CD4-positive, alpha-beta T cell treated with Interferon alpha-2 for 1 hour (primary cell): ENCODE measurements at regions not wholly inside any gene's neighbourhood (a gene's known extent, or its start where the extent isn't known, plus 50 kb on each side); places are given as distances from the start of the nearest gene placed in this dataset.
A peak's percentile ranks its signal among the peaks of the same experiment; 100 is the strongest.
"Not testable (repeated sequence)": the region's sequence is repeated elsewhere in the genome, so short reads cannot be mapped to it uniquely, and the experiment has no call there.

ENCODE experiments used
- DNase-seq, 2 donors: peaks; one replicate each; pipeline ENCODE4 v3.0.0-alpha.2; 2020 to 2022

DNA sequence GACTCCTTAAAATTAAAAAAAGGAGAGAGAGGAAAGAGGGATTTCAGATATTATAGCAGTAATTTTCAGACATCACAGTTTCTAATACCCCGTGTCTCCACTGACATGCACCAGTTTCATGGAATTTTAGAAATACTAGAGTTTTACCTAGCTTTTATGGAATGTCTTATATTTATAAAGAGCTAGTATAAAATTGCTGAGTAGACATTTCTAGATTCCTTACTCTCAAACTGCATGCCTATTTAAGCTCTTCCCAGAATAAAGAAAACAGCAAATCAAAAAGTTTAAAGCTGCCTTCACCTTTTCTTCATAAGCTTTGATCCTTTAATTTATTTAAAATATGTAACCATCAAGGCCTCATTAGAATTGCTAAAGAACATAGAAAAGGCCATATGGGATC is 247.4 kb upstream of the IL12A start:
- no peak for DNase-seq

DNA sequence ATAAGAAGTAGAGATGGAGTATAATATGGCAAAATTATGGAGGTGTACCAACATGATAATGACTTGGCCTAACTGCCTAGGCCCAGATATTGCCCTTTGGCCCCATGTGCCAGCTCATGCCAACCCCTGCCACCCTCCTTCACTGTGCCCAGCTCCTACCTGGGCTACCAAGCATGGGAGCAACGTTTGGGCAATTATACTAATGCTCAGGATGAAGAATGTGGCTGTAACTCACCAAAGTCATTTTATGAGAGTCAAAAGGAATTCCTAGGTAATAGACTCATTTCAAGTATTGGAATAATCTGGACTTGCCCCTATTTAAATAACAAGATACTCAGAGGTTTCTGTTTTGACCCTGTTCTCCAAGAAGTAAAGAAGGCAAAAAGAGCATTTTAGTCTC is 240.2 kb upstream of the IL12A start:
- DNase-seq: no peak

DNA sequence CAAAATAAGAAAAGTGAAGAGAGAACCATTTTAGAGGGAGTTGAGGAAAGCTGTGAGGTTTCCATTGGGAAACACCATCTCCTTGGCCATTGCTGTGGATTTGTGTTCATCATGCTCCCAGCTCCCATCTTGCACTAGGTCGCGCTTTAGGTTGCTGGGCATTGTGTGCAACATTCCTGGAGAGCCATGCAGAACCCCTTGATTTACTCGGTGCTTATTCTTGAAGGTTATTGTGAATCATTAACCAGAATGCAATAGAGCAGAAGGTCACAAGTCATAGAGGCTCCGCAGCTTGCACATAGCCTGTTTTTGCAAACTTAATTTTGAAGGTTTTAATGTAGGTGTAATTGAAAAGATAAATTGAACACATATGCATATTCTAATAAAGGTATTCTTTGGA is 239.2 kb upstream of the IL12A start:
- no peak for DNase-seq

DNA sequence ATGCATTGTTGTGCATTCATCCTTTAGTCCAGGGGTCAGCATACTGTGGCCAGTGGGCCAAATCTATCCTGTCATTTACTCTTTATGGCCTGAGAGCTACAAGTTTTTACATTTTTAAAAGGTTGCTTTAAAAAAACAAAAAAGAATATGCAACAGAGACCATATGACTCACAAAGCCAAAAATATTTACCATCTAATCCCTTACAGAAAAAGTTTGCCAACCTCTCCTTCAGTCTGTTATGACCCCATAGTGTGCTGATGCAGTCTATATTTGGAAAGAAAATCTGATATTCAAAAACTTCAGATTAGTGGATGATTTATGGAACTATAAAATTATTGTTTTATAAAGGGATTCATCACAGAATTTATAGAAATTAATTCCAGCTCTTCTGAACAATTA is 237.5 kb upstream of the IL12A start:
- DNase-seq: no peak

DNA sequence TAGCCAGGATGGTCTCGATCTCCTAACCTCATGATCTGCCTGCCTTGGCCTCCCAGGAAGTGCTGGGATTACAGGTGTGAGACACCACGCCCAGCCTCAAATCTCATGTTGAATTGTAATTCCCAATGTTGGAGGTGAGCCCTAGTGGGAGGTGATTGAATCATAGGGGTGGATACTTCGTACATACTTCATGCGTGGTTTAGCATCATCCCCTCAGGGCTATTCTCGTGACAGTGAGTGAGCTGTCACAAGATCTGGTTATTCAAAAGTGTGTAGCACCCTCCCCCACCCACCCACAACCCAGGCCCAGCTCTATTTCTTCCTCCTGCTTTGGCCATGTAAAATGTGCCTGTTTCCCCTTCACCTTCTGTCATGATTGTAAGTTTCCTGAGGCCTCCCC is 236.9 kb upstream of the IL12A start:
- DNase-seq: no peak

DNA sequence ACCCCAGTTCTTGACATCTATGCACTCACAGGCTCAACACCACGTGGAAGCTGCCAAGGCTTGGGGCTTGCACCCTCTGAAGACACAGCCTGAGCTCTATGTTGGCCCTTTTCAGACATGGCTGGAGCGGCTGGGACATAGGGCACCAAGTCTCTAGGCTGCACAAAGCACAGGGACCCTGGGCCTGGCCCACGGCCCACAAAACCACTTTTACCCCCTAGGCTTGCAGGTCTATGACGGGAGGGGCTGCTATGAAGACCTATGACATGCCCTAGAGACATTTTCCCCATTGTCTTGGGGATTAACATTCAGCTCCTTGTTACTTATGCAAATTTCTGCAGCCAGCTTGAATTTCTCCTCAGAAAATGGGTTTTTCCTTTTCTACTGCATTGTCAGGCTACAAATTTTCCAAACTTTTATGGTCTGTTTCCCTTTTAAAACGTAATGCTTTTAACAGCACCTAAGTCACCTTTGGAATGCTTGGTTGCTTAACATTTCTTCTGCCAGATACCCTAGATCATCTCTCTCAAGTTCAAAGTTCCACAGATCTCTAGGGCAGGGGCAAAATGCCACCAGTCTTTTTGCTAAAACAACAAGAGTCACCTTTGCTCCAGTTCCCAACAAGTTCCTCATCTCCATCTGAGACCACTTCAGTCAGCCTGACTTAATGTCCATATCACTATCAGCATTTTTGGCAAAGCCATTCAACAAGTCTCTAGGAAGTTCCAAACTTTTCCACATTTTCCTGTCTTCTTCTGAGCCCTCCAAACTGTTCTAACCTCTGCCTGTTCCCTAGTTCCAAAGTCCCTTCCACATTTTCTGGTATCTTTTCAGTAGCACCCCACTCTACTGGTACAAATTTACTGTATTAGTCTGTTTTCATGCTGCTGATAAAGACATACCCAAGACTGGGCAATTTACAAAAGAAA is 232.1 kb upstream of the IL12A start:
- DNase-seq: not testable (repeated sequence)

DNA sequence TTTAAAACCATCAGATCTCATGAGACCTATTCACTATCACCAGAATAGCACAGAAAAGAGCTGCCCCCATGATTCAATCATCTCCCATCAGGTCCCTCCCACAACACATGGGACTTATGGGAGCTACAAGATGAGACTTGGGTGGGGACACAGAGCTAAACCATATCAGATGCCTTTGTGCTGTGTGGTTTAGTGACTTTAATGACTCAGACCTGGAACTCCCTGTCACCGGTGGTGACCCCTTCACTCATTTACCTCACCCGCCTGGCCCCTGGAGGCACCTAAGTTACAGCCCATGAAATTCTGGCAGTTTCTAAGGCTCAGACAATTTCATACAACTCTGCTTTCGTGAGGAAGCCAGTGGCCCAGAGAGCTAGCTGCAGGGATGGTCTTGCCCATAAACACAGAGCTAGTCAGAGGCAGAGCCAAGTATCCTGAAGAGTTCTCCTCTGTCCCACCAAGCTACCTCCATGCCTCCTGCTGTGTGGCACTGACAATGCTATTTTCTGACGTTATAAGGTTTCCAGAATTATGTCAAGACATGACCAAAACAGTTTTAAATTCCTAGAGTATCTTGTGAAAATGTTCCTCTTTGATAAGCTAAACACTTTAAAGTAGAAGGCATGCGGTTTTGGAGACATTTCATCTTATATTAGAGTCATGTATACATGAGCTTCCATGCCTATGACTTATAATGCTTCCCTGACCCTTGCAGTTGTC is 231.1 kb upstream of the IL12A start:
- no peak for DNase-seq

DNA sequence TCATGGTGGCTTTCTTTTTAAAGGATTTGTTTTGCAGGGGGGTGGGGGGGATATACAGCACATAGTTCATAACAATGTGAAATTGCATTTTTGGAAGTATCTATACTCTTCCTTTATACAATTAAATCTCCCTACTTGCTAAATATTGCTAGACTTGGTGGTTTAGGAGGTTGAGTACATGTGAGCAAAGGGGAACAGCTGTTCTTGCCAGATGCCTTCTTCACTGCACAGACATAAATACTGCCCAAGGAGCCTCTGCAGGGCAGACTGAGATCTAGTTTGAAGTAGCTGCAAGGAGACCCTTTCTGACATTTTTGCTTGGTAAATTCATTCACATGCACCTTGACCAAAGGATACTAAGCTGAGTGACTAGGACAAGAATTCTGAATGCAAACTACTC is 228.6 kb upstream of the IL12A start:
- DNase-seq: no peak

DNA sequence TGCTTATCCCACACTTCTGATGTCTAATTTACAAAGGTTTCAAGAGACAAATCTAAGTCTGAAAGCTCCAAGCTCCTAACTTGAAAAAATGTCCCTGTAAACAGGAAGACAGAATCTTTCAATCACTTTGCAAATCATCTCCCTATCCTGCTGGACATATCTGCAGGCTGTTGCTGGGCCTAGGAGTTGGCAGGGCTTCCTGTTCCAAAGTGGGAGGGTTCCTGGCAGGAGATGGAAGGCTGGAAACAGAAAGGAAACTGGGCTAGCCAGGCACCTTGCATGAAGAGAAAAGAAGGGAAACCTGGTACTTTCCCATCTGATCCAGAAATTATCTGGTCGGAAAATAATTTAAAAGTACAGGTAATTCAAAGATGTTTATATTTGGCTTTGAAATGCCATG is 227.3 kb upstream of the IL12A start:
- DNase-seq: no peak

DNA sequence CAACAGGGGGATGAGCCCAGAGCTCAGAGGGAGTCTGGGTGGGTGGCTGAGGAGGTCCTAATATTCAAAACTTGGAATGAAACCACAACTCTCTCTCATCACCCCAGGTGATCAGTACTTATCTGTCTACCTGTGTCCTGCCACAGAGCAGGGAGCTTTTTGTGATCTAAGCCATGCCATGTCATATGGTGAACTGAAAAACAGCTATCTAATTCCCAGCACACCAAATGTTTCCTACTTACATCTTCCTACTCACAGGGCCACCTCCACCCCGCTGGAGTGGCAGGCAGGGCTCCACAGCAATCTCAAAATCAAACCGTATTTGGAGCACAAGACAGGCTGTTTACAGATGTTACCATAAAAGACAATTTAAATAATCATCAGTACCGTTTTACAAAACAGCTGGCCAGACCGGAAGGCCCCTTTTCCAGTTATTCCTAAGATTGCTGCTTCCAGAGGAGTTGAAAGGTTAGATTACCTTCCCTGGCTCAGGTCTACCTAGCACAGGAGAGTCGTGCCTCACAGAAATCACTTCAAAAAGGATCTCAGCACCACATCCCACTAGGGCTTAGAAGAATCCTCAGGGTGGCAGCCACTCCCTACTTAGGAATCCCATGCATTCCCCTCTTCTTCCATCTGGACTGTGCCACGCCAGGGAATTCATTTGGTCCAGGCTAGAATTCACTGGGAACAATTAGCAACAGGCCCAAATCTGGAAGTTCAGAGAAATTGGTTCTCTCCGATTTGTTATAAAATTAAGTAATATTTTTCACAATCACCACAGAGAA is 226.6 kb upstream of the IL12A start:
- DNase-seq: no peak

DNA sequence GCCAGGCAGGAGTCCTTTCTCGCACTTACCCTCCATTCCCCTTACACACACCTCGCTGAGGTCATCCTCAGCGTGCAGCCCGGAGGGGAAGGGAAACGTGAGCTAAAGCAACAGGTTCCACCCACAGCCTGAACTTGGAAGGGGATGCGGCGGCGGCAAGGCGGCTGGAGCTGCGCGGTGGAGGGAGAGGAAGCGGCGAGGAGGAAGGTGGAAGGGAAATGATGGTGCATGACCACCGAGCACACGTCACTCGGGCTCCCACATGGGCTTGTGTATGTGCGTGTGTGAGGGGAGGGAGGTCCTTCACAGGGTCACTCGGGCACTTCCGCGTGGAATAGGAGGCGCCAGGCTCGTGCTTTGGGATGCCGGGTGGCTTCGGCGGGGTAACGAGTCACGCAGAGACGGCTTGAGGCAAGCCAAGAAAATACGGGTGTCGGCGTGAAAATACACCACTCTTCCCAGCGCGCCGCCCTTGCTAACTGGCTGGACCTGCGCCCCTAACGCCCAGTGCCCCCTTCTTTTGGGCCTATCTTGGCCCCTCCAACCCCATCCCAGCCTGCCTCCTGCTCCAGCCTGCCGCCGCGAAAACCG is 225.5 kb upstream of the IL12A start:
- DNase-seq: peak; percentile 21 to 47

DNA sequence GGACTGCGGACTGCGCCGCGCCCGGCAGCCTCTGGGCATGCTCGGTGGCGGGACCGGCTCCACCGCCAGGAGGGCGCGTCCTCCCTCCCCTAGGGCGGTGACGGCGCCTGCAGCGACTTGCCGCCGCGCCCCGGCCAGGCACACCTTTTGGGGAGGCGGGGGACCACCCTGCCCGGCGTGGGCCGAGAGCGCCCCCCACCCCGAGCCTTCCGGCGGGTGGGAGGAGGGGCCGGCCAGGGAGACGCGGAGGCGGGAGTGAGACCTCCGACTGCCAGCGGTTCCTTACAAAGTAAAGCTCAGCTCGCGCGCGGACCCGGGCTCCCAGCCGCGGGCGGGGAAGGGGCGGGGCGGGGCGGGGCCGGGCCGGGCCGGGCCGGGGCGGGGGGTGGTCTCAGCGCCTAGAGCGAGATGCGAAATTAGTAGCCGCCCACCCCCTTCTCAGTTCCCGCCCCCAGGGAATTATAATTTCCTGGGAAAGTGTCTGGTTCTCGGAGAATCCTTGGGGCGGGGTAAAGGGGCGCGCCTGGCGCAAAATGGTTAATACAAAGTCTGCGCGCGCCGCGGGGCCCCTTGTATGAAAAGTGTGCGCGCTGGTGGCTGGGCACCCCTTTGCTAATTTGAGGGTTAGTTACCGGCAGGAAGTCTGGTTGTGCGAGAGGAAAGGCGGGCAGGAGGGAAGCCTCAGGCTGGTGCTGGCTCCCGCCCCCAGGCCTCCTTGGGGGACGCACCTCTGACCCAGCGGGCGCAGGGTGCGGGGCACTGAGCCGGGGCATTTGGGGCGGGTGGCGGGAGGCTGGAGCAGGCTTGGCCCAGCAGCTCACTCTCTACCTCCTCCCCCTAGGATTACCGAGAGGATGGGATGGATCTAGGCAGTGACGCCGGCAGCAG is 224.8 kb upstream of the IL12A start:
- peak; percentile 2 to 6 for DNase-seq

DNA sequence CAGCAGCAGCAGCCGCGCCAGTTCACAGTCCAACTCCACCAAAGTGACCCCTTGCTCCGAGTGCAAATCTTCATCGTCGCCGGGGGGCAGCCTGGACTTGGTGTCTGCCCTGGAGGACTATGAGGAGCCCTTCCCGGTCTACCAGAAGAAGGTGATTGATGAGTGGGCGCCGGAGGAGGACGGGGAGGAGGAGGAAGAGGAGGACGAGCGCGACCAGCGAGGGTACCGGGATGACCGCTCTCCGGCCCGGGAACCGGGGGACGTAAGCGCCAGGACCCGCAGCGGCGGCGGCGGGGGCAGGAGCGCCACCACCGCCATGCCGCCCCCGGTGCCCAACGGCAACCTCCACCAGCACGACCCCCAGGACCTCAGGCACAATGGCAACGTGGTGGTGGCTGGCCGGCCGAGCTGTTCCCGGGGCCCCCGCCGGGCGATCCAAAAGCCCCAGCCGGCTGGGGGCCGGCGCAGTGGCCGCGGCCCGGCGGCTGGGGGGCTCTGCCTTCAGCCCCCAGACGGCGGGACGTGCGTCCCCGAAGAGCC is 224.1 kb upstream of the IL12A start:
- no peak for DNase-seq

DNA sequence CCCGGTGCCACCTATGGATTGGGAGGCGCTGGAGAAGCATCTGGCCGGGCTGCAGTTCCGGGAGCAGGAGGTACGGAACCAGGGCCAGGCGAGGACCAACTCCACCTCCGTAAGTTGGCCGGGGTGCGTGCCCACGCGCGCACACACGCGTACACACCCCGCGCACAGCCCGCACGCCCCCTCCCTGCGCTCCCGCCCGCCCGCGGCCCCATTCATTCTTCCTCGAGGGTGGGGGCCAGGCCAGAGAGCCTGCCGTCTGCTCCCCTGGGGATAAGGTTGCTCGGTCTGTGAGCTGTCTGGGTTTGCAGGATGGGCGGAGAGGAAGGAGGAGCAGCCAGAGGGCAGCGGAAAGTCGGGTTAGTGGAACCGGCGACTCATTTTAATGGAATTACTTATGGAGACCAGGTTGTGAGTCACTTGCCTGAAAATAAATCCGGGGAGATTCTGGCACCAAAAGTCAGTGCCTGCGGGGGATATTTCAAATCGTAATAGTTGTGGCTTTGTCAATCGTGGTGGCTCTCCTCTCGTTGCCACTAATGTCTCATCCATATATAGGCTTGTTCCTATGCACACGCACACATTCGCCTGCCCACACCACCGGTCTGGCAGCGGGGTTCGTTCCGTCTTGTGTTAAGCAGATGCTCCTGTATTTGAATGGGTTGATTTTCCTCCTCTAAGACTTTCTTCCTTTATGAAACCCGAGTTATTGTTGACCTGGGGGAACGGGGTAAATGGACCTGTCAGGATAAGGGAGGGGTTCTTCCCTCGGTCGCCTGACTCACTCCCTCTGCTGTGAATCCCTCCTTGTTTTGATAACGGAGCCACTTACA is 223.4 kb upstream of the IL12A start:
- peak in 1 of 2 donors; percentile 6 for DNase-seq

DNA sequence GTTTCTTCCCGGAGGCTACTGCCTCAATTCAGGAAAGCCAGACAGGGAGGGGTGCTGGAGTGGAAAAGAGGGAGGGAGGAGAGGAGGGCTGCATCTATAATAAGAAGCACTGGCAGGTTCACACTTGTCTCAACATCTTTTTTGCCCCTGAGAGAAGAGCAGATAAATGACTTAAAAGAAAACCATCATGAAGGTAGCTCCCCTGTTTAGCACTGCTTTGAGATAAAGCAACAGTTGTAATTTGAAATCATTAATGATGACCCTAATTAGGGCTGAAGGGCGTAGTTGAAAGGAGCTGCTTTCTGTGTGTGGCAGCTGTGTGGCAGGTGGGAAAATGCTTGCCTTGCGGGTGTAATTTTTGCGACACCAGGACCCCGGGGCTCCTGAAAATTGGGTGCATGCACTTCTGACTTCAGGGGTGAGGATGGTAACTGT is 222.8 kb upstream of the IL12A start:
- DNase-seq: no peak

DNA sequence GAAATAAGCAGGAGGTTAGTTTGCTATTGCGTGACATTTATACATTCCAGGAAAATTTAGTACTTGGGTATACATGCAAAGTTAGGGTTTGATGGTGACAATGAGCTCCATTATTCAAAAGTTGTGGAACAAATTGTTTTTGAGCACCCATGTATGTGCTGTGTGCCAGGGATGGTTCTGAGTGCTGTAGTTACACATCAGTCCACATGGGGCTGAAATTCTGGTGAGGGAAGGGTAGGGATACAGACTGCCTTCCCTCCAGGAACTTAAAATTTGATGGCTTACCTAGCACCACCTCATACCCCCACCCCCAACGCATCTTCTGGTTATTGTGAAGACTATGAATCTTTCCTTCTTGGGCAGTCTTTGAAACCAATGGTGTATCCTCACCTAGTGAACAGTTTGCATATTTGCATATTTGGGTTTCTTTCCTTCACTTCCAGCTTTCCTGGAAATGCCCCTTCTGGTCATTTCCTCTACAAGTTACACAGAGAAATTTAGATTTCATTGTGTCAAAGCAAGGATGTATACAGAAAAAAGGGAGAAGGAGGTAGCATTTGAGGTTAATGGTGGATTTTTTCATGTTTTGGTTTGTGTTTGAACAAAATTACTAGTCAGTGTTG is 222.0 kb upstream of the IL12A start:
- DNase-seq: no peak

DNA sequence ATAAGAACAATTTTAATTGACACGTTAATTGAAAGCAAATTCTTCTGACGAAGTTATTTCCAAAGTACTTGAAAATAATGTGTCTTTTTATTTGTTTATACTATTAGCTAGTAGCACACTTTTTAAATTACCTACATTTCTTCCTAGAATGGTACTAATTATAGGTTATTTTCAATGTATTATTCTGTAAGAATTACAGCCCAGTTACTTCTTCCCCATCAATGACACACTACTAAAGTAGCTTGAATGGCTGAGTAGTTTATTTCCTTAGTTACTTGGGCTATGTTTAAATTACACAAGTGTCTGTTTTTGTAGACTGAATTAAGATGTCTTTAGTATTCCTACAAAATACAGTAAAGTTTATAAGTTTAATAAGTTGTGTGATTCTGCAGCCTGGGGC is 217.6 kb upstream of the IL12A start:
- DNase-seq: no peak

DNA sequence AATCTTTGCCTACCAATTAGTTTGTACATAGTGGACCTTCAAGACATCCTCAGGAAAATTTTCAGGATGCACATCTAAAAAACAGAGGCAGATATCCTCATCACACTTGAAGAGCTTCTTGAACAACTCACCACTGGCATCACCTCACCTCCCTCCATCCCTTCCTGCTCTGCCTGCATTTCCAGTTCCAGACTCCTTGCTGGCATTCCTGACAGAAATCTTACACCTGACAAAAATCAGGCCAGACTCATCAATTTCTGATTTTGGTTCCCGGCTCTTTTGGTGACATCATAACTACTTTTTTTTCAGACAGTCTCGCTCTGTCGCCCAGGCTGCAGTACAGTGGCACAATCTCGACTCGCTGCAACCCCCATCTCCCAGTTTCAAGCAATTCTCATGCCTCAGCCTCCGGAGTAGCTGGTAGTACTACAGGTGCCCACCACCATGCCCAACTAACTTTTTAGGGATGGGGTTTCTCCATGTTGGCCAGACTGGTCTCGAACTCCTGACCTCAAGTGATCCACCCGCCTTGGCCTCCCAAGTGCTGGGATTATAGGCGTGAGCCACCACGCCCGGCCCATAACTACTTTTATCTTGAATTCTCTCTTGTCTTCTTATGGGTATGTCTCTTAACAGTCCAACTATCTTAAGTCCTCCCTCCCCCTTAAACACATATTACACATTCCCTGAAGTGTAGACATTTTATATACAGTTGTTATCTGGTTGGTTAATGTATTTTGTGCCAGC is 216.6 kb upstream of the IL12A start:
- no peak for DNase-seq

DNA sequence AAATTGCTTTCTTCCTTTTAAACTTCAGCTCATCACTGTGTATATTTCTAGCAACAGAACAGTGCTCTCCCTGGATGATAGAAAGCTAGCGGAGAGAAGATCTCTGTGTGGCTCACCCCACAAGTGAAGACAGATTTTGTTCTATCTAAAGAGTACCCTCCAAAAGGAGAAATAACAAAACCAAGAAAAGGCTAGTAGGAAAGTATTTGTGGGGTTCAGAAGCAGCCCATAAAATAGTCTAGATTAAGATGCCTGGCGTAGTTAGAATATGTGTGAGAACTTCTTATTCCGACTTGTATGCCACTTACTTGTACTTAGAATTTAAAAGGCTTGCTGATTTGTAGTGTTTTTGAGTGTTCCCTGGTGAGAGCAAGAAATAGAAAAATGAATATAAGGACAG is 214.9 kb upstream of the IL12A start:
- DNase-seq: no peak
